ENCODE measurements at regions not wholly inside any gene's neighbourhood (a gene's known extent, or its start where the extent isn't known, plus 50 kb on each side); places are given as distances from the start of the nearest gene placed in this dataset.

- no peak for TF ChIP-seq REST (IDR thresholded peaks at IDR 0.05; ENCODE audit: low read depth)
- TF ChIP-seq RAD21 (IDR thresholded peaks at IDR 0.05; ENCODE audit: low read depth), result peak; percentile 98
- no peak for TF ChIP-seq EP300 (IDR thresholded peaks at IDR 0.05; ENCODE audit: borderline replicate concordance)
- peak; percentile 40; the same call in 1 of the 2 replicates for TF ChIP-seq MAX (IDR thresholded peaks at IDR 0.05)
- no peak for TF ChIP-seq TAF1 (IDR thresholded peaks at IDR 0.05; ENCODE audit: low read depth)
- TF ChIP-seq ZBTB7A (IDR thresholded peaks at IDR 0.05; ENCODE audit: low read depth), result no peak
- no peak for TF ChIP-seq CREB1 (IDR thresholded peaks at IDR 0.05; ENCODE audit: low read depth)
- TF ChIP-seq CEBPB (IDR thresholded peaks at IDR 0.05), result no peak
- 0 out of 2 replicates have a peak, but pooled peaks have one; percentile 14 for TF ChIP-seq EGR1 (IDR thresholded peaks at IDR 0.05)
These were observed 54.8 kb upstream of the SPESP1 start for GRCh38 chr15:68875377-68876116.

Measured in Ishikawa (cell line).